Left ventricle myocardium inferior (tissue), 1 donor: ENCODE measurements at regions not wholly inside any gene's neighbourhood (a gene's known extent, or its start where the extent isn't known, plus 50 kb on each side); places are given as distances from the start of the nearest gene placed in this dataset.

Experiments
- DNase-seq: peaks from one replicate; pipeline ENCODE4 v3.0.0-alpha.2; 2020
- H3K27ac ChIP-seq: fragments of 200-600 bp; replicated peaks from 2 replicates; pipeline ENCODE4 v1.8.0; 2021
- H3K27me3 ChIP-seq: fragments of 200-600 bp; 2 replicates; pipeline ENCODE4 v1.8.0; 2021; ENCODE audit warnings: low read depth
- H3K36me3 ChIP-seq: fragments of 200-600 bp; 2 replicates; pipeline ENCODE4 v1.8.0; 2021
- H3K4me1 ChIP-seq: fragments of 200-600 bp; 2 replicates; pipeline ENCODE4 v1.8.0; 2021
- H3K4me3 ChIP-seq: fragments of 200-600 bp; 2 replicates; pipeline ENCODE4 v1.8.0; 2021; ENCODE audit warnings: mild to moderate bottlenecking, moderate library complexity
- H3K9me3 ChIP-seq: fragments of 200-600 bp; replicated peaks from 2 replicates; pipeline ENCODE4 v1.8.0; 2021
- CTCF ChIP-seq: fragments of 200-600 bp; IDR thresholded peaks from 2 replicates; pipeline ENCODE4 v1.8.0; 2021; ENCODE audit warnings: antibody characterized with exemption, mild to moderate bottlenecking, borderline replicate concordance
- intact Hi-C: fragments of 100-400 bp; cut with micrococcal nuclease; formaldehyde crosslinking; loops from one replicate; pipeline ENCODE4 v1.11.0; 2022
- donor health status: DM: no; HTN: yes; CAD: no; lungs with severe emphysema.

- no peaks in the 10 kb centered on the region for H3K4me1 ChIP-seq
- no peak for DNase-seq
- peaks cover 11% of the 10 kb centered on the region for H3K9me3 ChIP-seq
- H3K27me3 ChIP-seq: no peaks in the 10 kb centered on the region
- H3K36me3 ChIP-seq: no peaks in the 10 kb centered on the region
- intact Hi-C loops: no loop called here
- H3K4me3 ChIP-seq: no peak overlapping the region
- H3K27ac ChIP-seq: no peak overlapping the region
- no peak for TF ChIP-seq CTCF
Measured at GRCh38 chr5:56340196-56340980, 107.3 kb upstream of the ANKRD55 start.

GRCh38 chr5:56339732-56340131 is 106.6 kb upstream of the ANKRD55 start:
- TF ChIP-seq CTCF: no peak
- H3K4me1 ChIP-seq: no peaks in the 10 kb centered on the region
- H3K27me3 ChIP-seq: no peaks in the 10 kb centered on the region
- intact Hi-C loops: no loop called here
- H3K36me3 ChIP-seq: no peaks in the 10 kb centered on the region
- no peak overlapping the region for H3K27ac ChIP-seq
- no peak overlapping the region for H3K4me3 ChIP-seq
- H3K9me3 ChIP-seq: peaks cover 17% of the 10 kb centered on the region
- DNase-seq: no peak

- DNase-seq: no peak
- no peaks in the 10 kb centered on the region for H3K27me3 ChIP-seq
- H3K27ac ChIP-seq: no peak overlapping the region
- peaks cover 19% of the 10 kb centered on the region for H3K9me3 ChIP-seq
- no peaks in the 10 kb centered on the region for H3K4me1 ChIP-seq
- H3K4me3 ChIP-seq: no peak overlapping the region
- no peaks in the 10 kb centered on the region for H3K36me3 ChIP-seq
- no peak for TF ChIP-seq CTCF
- intact Hi-C loops: no loop called here
Measured at GRCh38 chr5:56337715-56338319, 104.7 kb upstream of the ANKRD55 start.

- Histone ChIP-seq H3K27me3 (no peaks in the 10 kb centered on the region), H3K36me3 (no peaks in the 10 kb centered on the region), H3K4me3 (no peak overlapping the region), H3K27ac (no peak overlapping the region), H3K9me3 (peaks cover 19% of the 10 kb centered on the region), H3K4me1 (peaks cover 7% of the 10 kb centered on the region)
- no peak for TF ChIP-seq CTCF
- intact Hi-C loops: no loop called here
- no peak for DNase-seq
Measured at GRCh38 chr5:56335212-56335611, 102.1 kb upstream of the ANKRD55 start.

- Histone ChIP-seq H3K27ac (peak overlapping the region; percentile 43), H3K9me3 (peaks cover 11% of the 10 kb centered on the region), H3K27me3 (no peaks in the 10 kb centered on the region), H3K4me1 (peaks cover 30% of the 10 kb centered on the region), H3K36me3 (no peaks in the 10 kb centered on the region), H3K4me3 (no peak overlapping the region)
- no peak for DNase-seq
- intact Hi-C loops: no loop called here
- TF ChIP-seq CTCF: no peak
Measured at GRCh38 chr5:56330806-56331205, 97.7 kb upstream of the ANKRD55 start.
